22Rv1 (cell line): ENCODE measurements at regions not wholly inside any gene's neighbourhood (a gene's known extent, or its start where the extent isn't known, plus 50 kb on each side); places are given as distances from the start of the nearest gene placed in this dataset.

Experiments
- ZFX ChIP-seq: fragments of 450-650 bp; IDR thresholded peaks from 2 replicates; pipeline ENCODE4 v1.6.1; 2017; ENCODE audit warnings: antibody characterized with exemption, borderline replicate concordance
- TF ChIP-seq, protein P1 (sequence below): fragments of 450-650 bp; IDR thresholded peaks from 2 replicates; pipeline ENCODE4 v1.5.1; 2017; ENCODE audit warnings: mild to moderate bottlenecking

DNA sequence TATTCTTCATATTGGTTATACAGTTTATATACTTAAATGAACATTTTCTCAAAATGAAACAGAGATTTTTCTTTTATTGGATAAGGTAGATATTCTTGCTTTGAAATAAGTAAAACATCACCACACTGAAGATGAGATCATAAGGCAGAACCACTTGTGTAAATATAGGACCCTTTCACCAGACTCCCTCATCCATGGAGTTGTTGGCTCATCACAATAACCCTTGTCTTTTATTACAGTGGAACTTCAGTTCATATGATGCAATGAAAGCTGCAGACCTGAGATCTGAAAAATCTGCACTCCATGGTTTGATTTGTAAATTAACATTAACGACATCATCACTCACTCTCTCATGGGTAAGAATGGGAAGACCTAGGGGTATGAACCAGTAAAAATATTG is 51.9 kb upstream of the DBX2 start:
- TF ChIP-seq, protein P1, sequence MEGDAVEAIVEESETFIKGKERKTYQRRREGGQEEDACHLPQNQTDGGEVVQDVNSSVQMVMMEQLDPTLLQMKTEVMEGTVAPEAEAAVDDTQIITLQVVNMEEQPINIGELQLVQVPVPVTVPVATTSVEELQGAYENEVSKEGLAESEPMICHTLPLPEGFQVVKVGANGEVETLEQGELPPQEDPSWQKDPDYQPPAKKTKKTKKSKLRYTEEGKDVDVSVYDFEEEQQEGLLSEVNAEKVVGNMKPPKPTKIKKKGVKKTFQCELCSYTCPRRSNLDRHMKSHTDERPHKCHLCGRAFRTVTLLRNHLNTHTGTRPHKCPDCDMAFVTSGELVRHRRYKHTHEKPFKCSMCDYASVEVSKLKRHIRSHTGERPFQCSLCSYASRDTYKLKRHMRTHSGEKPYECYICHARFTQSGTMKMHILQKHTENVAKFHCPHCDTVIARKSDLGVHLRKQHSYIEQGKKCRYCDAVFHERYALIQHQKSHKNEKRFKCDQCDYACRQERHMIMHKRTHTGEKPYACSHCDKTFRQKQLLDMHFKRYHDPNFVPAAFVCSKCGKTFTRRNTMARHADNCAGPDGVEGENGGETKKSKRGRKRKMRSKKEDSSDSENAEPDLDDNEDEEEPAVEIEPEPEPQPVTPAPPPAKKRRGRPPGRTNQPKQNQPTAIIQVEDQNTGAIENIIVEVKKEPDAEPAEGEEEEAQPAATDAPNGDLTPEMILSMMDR: no peak
- TF ChIP-seq ZFX: no peak
